Fibroblast of pulmonary artery (primary cell): ENCODE measurements at regions not wholly inside any gene's neighbourhood (a gene's known extent, or its start where the extent isn't known, plus 50 kb on each side); places are given as distances from the start of the nearest gene placed in this dataset.

Experiments used
- DNase-seq: peaks from one replicate; pipeline ENCODE4 v3.0.0-alpha.2; 2010; ENCODE audit warnings: low read depth
- H3K4me3 ChIP-seq: replicated peaks from 2 replicates; pipeline ENCODE4 v1.5.1; 2011; ENCODE audit warnings: low read depth, mild to moderate bottlenecking, control low read depth, low read length, moderate library complexity
- CTCF ChIP-seq: IDR thresholded peaks from 2 replicates; pipeline ENCODE4 v1.5.1; 2011; ENCODE audit warnings: mild to moderate bottlenecking, control low read depth, low read length, inconsistent platforms; ENCODE audit errors: missing control alignments

- no peak for TF ChIP-seq CTCF
- no peak overlapping the region for H3K4me3 ChIP-seq
- DNase-seq: no peak
Measured at GRCh38 chr13:48181482-48182145, 51.4 kb upstream of the ITM2B start.

GRCh38 chr13:48178126-48178525, 54.9 kb upstream of the ITM2B start:
- TF ChIP-seq CTCF: no peak
- no peak overlapping the region for H3K4me3 ChIP-seq
- peak; percentile 28 for DNase-seq

- no peak overlapping the region for H3K4me3 ChIP-seq
- TF ChIP-seq CTCF: no peak
- no peak for DNase-seq
Measured at GRCh38 chr13:48176781-48177180, 56.2 kb upstream of the ITM2B start.

- no peak for TF ChIP-seq CTCF
- DNase-seq: no peak
- H3K4me3 ChIP-seq: no peak overlapping the region
Measured at GRCh38 chr13:48175185-48175584, 57.8 kb upstream of the ITM2B start.

GRCh38 chr13:48167866-48168265, 65.1 kb upstream of the ITM2B start:
- TF ChIP-seq CTCF: no peak
- no peak for DNase-seq

GRCh38 chr13:48165727-48166126, 67.3 kb upstream of the ITM2B start:
- TF ChIP-seq CTCF: no peak
- no peak overlapping the region for H3K4me3 ChIP-seq
- no peak for DNase-seq

More at GRCh38 chr13:48167866-48168265, 65.1 kb upstream of the ITM2B start:
- H3K4me3 ChIP-seq: no peak overlapping the region

GRCh38 chr13:48165063-48165462, 67.9 kb upstream of the ITM2B start:
- no peak for DNase-seq
- no peak for TF ChIP-seq CTCF
- H3K4me3 ChIP-seq: no peak overlapping the region
